ENCODE measurements at regions not wholly inside any gene's neighbourhood (a gene's known extent, or its start where the extent isn't known, plus 50 kb on each side); places are given as distances from the start of the nearest gene placed in this dataset.

DNA sequence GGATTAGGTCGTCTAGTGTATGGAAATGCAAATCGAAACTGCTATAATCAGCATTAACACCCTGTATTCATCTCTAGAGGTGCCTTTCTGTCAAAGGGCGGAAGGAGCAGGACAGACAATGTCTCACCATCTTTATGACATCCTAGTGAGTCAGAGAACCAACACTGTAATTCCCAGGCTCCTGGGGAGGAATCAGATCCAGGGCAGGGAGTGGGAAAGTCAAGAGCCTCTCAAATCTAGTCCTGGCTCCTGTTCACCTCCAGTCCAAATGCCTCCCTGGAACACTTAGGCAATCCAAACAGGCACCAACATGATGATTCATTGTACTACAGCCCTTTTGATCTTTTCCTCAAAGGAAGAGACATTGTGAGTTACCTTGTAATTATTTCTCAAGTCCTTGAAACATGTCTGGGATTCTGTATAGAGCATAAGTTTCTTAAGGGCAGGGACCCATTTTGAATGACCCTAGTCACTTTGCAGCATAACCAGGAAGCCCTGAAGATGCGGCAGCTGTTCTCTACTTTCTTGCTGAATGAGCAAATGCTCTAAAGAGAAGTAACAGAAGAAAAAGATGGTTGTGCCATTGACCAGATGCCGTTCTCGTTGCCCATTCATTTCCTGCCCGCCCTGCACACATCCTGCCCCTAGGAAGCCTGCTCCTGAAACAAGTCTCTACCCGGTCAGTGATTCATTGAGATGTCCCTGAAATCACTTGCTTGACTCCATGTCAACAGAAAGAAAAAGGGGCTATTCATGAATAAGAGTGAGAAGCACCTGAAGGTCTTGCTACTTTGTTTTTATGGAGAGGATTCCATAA lies 112.8 kb upstream of the JARID2 start (continued):
- TF ChIP-seq, protein P1, sequence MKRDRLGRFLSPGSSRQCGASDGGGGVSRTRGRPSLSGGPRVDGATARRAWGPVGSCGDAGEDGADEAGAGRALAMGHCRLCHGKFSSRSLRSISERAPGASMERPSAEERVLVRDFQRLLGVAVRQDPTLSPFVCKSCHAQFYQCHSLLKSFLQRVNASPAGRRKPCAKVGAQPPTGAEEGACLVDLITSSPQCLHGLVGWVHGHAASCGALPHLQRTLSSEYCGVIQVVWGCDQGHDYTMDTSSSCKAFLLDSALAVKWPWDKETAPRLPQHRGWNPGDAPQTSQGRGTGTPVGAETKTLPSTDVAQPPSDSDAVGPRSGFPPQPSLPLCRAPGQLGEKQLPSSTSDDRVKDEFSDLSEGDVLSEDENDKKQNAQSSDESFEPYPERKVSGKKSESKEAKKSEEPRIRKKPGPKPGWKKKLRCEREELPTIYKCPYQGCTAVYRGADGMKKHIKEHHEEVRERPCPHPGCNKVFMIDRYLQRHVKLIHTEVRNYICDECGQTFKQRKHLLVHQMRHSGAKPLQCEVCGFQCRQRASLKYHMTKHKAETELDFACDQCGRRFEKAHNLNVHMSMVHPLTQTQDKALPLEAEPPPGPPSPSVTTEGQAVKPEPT (CRISPR knock-in tag; IDR thresholded peaks at IDR 0.05; ENCODE audit: low read depth): no peak
- TF ChIP-seq, protein P2, sequence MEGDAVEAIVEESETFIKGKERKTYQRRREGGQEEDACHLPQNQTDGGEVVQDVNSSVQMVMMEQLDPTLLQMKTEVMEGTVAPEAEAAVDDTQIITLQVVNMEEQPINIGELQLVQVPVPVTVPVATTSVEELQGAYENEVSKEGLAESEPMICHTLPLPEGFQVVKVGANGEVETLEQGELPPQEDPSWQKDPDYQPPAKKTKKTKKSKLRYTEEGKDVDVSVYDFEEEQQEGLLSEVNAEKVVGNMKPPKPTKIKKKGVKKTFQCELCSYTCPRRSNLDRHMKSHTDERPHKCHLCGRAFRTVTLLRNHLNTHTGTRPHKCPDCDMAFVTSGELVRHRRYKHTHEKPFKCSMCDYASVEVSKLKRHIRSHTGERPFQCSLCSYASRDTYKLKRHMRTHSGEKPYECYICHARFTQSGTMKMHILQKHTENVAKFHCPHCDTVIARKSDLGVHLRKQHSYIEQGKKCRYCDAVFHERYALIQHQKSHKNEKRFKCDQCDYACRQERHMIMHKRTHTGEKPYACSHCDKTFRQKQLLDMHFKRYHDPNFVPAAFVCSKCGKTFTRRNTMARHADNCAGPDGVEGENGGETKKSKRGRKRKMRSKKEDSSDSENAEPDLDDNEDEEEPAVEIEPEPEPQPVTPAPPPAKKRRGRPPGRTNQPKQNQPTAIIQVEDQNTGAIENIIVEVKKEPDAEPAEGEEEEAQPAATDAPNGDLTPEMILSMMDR (CRISPR knock-in tag; IDR thresholded peaks at IDR 0.05): no peak
- TF ChIP-seq ZNF777 (CRISPR knock-in tag; IDR thresholded peaks at IDR 0.05) (no peak), HOXA5 (CRISPR knock-in tag; IDR thresholded peaks at IDR 0.05) (no peak), YY1 (IDR thresholded peaks at IDR 0.05; ENCODE audit: insufficient read depth, insufficient replicate concordance, low read depth, low read length) (no peak), XRCC5 (optimal IDR thresholded peaks at IDR 0.05; ENCODE audit: low read length) (no peak), ATM (IDR thresholded peaks at IDR 0.05; ENCODE audit: borderline replicate concordance) (no peak), ZMYM2 (CRISPR knock-in tag; IDR thresholded peaks at IDR 0.05) (no peak), TCF7 (IDR thresholded peaks at IDR 0.05; ENCODE audit: low read depth) (0 out of 2 replicates have a peak, but pooled peaks have one; percentile 33), ZFP36L2 (CRISPR knock-in tag; IDR thresholded peaks at IDR 0.05) (no peak), ZNF253 (CRISPR knock-in tag; IDR thresholded peaks at IDR 0.05; ENCODE audit: borderline replicate concordance) (no peak)
- TF ChIP-seq, protein P3, sequence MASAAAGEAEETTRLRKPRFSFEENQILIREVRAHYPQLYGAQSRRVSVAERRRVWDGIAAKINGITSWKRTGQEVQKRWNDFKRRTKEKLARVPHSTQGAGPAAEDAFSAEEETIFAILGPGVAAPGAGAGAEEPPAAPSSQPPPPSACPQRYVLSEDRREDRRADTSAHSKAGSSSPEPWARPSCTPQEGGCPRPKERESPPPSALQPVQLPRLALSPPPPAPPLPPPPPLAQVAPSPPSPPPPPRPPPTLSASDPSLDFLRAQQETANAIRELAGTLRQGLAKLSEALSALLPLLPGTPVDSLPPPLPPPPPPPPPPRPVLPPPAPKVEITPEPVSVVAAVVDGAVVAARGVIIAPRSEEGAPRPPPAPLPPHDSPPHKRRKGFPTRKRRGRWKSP (CRISPR knock-in tag; IDR thresholded peaks at IDR 0.05): no peak
- TF ChIP-seq, protein P4, sequence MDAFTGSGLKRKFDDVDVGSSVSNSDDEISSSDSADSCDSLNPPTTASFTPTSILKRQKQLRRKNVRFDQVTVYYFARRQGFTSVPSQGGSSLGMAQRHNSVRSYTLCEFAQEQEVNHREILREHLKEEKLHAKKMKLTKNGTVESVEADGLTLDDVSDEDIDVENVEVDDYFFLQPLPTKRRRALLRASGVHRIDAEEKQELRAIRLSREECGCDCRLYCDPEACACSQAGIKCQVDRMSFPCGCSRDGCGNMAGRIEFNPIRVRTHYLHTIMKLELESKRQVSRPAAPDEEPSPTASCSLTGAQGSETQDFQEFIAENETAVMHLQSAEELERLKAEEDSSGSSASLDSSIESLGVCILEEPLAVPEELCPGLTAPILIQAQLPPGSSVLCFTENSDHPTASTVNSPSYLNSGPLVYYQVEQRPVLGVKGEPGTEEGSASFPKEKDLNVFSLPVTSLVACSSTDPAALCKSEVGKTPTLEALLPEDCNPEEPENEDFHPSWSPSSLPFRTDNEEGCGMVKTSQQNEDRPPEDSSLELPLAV (CRISPR knock-in tag; conservative IDR thresholded peaks at IDR 0.05; ENCODE audit: low read depth): no peak

Data from HepG2 (cell line).